A673 (cell line): ENCODE measurements at regions not wholly inside any gene's neighbourhood (a gene's known extent, or its start where the extent isn't known, plus 50 kb on each side); places are given as distances from the start of the nearest gene placed in this dataset.

Source experiments
- CTCF ChIP-seq: fragments of 300-800, 200-600 bp; sonication (generic); conservative IDR thresholded peaks from 2 replicates; pipeline ENCODE4 v1.5.1; 2017; ENCODE audit warnings: low read depth, mild to moderate bottlenecking, antibody characterized with exemption, low read length, moderate library complexity, mixed read lengths
- EZH2 ChIP-seq: fragments of 200-600 bp; sonication (generic); IDR thresholded peaks from 2 replicates; pipeline ENCODE4 v1.6.1; 2017; ENCODE audit warnings: borderline replicate concordance, low read depth, mild to moderate bottlenecking, mixed read lengths, antibody characterized with exemption, low read length; ENCODE audit not compliant: poor library complexity, severe bottlenecking

DNA sequence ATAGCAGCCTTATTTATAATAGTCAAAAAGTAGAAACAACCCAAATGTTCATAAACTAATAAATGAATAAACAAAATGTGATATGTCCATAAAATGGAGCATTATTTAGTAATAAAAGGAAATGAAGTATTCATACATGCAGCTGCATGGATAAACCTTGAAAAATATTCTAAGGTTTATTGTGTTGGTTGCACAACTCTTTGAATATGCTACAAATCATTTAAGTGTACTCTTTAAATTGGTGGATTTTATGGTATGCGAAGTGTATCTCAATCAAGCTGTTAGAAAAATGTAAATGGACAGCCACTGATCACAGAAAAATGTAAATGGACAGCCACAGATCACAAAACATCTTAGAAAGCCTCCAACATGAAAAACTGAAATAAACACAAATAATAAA is 73.2 kb upstream of the SLC38A4 start:
- TF ChIP-seq CTCF (no peak), EZH2 (no peak)
